ENCODE measurements at regions not wholly inside any gene's neighbourhood (a gene's known extent, or its start where the extent isn't known, plus 50 kb on each side); places are given as distances from the start of the nearest gene placed in this dataset.

DNA sequence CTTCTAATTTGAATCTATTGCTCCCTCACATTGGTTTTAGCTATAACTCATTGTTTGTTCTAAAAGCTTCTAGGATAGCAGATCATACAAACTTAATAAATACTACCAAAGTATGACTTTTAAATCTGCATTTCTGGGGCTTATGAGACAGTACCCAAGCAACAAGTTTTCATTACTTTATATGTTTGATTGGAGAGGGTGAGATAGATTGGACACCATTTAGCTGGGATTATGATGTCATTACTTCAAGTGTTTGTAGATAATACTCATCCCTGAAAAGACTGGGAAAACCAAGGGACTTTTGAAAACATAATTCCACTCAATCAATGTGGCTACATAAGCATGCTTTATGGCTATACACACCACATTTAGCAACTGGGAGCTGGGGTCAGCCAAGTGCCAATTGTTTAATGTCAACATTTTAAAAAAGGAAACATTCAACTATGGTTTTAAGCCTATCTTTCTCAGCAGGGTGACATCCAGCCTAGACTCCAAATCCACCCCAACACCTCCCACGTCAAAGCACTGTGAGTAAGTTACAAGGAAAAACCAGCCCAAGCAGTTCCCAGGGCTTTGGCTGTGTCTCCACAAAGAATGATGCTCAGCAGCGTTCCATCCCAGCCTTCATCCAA, 119.9 kb downstream of the ETAA1 start:
- DNase-seq, result no peak

DNA sequence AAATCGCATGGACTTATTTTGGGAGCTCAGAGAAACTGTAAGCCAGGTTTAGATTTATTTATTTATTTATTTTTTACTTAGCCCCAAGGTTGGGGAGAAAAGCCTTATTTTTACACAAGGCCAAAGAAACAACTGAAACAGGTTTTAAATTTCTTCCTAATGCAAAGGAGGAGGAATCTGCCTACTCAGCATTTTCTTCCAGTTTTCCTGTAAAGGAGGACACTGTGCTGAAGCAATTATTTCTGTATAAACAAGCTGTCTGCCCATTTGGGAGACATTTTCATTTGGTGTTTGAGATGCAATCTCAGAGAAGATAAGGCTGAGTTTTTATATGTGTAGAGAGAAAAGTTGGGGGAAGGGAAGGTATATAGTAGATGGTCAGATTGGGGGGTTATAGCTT, 125.0 kb downstream of the ETAA1 start:
- DNase-seq, result no peak

DNA sequence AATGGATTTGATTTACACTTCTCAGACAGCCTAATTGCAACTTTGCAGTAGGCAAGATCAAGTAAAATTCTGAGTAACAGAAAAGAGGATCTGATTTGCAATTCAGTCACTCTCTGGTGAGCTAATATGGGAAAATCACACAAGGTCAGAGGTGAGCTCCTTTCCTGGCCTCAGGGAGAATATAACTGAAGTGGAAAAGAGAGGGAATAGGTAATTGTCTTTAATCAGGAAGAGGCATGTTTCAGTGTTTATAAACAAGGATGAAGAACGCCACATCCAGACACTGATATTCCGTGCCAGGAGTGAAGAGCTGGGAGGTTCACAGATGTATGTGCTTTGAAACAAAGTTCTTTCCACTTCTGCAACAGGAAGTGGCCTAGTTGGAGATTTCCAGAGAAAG, 127.1 kb downstream of the ETAA1 start:
- DNase-seq, result no peak

DNA sequence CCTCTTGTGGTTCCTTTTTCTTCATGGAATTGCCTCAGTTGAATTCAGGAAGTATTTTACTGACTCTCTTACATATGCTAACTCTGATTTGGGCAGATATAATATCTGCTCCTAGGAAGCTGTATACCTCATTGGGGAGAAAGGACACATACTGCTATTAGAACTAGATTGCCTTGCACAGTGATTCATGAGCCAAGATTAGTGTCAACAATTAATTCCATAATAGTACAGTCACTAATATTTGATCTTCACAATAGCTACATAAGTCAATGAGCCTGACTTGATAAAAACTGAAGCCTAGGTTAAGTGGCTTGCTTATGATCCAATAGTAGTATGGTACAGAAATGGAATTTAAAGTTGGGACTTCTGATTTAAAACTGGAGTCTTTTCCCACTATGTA, 127.6 kb downstream of the ETAA1 start:
- no peak for DNase-seq

DNA sequence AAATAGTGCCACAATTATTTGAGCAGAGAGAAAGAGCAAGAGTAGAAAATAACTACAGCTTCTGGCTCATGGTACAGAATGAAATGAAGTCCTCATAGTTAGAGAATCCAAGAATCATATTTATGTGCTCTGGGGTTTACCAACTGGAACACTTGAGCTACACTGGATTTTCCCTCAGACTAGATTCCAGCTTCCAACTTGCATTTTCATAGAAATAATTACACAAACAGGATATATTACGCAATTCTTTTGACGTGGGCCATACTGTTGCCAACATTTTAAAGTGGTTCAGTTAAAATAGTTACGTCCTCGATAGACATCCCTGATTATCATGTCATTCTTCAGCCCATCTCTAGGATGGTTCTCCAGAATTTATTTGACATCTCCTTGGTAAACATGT, 129.2 kb downstream of the ETAA1 start:
- DNase-seq, result no peak

DNA sequence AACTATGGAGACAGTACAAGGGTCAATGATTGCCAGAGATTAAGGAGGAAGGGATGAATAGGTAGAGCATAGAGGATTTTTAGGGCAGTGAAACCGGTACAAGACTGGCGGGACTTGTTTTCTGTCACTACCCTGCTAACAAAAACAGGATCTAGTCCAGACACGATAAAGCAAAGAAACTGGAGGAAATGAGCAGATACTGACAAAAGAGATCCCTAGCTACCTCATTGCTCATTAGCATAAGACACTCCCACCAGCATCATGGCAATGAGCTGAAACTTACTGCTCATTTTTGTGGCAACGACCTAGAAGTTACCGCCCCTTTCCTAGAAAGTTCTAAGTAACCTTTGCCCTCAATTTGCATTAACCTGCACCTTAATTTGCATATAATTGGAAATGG, 131.2 kb downstream of the ETAA1 start:
- no peak for DNase-seq

DNA sequence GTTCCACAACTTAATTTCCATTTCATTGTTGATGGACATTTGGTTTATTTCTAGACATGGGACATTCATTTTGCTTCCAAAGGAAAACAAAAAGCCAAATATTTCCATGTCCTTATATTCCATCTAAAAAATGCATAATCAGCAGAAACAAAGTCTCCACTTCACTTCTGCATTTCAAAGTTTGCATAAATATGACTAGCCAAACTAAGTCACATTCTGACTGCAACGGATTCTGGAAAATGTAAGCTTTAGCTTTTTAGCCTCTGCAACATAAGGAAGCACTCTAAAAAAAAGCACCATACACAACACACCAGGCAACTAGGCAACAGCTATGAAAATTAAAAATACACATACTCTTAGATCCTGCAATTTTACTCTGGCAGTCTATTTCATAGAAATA, 135.3 kb downstream of the ETAA1 start:
- no peak for DNase-seq

DNA sequence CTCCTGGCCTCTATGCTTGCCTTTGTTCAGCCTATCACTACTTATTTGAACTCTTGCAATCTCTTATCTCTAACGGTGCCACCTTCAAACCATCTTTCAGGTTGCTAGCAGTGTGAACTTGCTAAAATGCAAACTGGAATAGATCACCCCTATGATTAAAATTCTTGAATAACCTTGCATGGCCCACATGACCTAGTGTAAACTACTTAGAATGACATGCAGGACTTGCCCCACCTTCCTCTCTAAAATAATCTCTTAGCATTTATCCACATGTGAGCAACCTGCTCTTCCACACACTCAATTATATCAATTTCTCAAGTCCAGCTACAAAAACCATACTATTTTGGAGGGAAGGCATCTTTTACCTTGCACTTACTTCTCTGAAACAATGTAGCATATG, 137.6 kb downstream of the ETAA1 start:
- no peak for DNase-seq

DNA sequence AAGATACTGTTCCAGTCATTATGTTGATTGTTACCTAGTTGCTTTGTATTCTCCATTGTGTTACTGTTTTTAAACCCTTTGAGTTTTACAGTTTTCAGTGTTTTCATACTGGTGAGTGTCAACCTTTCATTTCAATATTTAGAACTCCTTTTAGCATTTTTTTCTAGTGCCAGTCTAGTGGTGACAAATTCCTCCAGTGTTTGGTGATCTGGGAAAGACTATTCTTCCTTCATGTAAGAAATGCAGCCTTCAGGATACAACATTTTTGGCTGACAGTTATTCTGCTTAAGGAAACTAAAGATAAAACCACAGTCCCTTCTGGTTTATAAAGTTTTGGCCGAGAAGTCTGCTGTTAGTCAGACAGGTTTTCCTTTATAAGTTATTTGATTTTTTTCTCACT, 143.8 kb downstream of the ETAA1 start:
- no peak for DNase-seq

DNA sequence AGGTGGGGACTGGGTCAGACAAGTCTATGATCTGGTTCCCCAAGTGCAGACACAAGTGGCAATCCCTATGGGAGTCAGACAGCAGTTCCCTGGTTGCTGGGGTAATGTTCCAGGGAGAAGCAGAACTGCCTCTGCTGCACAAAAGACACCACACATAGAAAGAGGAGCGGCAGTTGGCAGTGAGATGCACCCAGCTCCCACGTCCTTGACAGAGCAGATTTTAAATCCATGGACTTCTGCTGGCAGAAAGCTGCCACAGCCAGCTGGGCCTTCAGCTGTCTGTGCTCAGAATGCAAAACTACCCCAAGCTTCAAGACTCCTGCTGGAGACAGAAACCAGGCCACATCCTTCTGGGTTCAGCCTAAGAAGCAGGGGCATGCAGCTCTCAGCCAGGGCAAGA, 147.2 kb downstream of the ETAA1 start:
- no peak for DNase-seq

DNA sequence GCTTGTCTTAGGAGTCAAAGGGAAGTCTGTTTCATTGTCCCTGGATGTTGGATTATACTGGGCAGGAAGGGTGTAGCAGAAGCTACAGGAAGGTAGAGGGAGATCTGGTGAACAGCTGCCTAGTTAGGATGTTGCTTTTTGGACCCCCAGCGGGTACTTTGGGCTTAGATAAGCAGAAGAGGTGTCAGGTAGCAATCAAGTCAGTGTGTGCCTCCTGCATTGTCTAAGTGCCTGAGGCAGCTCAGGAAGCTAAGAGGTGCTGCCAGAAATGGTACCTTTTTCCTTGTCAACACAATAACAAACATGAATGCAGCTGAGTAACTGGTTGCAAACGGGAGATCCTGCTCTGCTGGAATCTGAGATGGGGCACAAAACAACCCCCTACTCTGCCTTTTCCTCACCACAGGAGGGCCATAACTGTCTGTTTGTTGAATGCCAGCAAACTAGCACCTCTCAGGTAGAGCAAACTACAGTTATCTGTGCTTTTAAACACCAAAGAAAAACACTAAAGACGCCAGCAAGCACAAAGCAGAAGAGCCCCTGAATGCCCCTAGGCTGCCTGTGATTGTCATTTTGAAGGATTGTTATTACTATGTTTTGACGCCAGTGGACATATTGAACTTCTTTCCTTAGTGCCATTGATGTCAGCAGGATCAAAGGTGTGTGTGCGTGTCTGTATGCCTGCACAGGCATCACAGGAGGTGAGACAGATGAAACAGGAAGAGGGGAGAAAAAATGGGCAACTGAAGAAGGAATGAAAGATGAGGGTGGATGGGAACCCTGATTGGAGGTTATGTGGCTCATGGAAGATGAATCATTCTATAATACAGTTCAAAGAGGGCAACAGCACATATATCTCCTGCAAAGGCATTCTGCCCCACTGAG, 151.4 kb downstream of the ETAA1 start:
- DNase-seq, result no peak

DNA sequence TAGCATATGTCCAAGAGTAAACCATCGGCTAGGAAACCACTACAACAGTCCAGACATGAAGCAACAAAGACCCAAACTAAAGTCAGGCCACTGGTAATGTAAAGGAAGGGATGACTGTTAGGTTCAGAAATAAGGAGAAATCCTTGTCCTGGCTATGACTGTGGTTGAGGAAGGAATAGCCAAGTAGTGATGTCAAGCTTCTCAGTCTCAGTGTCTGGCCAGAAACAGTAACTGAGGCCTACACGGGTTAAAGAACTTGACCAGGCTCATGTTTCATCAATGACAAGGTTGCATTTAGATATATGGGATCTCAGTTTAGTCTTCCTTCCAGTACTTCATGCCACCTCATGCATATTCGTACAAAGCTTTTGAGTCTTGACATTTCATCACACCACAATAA, 162.0 kb downstream of the ETAA1 start:
- DNase-seq, result no peak

DNA sequence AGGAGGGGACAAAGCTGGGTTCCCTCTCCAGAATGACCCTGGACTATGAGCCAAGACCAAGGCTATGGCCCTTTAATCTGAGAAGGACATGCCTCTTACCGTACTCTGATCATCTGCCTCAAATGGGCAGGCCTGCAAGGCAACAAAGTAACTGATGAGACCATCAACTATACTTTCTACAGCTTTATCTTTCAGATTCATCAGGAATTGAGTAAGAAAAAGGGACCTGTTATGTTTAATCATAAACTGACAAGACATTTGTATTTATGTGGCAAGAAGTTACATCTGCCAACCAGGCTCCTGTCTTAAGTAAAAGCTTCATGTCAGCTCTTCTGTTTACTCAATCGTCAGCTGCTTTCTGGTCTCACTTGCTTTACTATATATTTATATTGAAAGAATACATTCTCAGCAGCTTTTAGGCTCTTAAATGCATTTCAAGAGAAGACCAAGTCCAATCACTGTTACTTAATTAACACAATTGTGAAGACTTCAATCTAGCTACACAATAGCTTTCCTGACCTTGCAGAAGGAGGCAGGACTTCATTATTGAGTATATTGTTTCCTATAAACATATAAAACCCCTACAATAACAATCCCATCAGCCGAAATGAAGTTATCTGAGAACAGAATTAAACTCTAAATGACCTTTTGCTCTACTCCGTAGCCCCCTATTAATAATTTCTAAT, 163.8 kb downstream of the ETAA1 start:
- DNase-seq, result no peak

DNA sequence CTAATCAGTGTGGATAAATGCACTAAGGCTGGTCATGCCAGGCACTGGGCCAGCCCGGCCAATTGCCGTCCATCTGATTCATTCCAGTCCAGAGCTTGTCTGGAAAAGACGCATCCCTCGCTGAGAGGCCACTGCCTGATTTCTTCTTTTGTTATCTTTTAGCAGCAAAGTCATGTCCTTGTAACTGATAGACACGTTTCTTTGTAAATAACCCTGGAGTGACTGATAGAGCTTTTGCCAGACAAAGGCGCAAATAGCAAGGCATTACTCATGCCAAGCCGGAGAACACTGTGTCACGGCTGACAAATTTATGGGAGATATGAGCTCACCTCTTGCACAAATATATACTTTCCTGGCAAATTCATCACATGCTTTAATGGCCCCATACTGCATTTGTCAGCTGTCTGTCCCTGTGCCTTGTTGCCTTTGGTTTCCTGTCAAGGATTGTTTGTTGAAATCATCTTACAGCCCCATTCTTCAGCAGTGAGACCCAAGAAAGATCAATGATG, 164.4 kb downstream of the ETAA1 start:
- DNase-seq, result no peak

DNA sequence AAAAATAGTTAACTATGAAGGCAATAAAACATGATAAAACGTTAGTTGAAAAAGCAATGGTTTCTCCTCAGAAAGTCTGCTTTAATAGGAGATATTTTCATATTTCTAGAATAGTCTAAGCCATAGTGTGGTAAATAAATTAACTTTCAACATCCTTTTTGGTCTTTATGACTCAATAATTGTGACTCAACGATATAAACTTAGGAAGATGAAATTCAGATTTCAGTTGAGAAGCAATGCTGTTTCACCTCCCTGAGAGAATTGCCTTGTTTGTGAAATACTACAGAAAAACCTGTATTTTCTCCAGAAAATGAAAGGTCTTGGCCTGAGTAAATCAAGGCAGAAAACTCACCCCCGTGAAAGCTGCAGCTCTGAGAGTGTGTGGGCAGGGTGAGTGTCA, 166.9 kb downstream of the ETAA1 start:
- DNase-seq, result no peak

DNA sequence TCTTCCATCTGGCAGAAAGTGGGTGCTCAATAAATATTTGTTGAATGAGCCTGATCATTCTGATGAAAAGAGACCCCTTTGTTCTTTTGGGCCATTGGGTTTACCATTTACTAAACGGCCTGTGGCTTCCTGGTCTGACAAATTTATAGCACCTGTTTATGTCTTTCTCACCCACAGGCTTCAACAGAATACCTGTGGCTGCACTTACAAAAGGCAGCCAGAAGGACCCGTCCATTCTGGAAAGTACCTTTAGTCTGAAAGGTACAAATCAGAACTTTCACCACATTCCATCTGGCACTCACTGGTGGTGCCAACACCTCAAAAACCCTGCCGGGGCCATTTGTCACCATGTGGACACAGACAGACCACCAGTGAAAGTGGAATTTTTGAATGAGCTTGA, 167.5 kb downstream of the ETAA1 start:
- DNase-seq, result no peak

DNA sequence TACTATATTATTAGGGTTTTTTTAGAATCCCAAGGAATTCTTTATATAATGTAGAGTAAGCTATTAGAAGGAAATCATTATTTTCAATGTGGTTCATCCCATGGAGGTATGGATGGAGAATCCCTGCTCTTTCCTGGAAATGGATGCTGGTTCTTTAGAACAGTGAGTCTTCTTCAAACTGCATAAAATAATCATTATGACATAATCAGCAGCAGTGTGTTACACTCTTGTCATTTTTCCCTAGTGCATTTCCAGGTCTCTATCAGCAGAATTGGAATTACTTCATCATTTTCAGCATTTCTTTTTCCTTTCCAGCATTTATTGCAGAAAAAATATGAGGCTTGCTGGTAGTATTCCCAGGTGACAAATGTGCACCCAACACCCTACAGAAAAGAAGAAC, 168.1 kb downstream of the ETAA1 start:
- no peak for DNase-seq

DNA sequence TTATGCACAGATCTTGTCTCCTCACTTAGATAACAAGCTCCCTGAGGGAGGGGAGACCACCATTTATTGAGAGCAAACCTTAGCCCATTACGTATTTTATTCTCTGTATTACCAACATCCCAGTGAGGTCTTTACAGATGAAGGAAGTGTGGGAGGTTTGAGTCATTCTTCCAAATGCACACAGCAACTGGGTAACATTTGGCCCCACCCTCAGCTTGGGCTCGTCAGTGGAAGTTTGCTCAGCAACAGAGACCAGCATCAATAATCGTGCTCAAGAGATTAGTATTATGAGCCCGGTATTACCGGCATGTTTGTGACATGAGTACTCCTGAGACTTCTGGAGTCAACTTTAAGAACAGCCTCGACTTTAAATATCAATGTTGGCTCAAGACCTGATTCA, 168.6 kb downstream of the ETAA1 start:
- DNase-seq, result no peak

DNA sequence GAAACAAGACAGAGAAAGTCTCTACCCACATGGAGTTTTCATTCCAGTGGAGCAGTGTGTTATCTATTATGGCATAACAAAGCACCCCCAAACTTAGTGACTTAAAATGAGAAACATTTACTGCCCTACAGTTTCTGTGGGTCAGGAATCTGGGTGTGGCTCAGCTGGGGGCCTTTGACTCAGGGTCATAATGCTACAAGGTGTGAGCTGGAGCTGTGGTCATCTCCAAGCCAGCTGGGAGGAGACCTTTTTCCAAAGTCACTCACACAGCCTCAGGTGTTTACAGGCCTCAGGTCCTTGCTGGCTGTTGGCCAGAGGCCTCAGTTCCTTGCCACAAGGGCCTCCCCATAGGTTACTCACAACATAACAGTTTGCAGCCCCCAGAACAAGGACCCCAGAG, 169.2 kb downstream of the ETAA1 start:
- DNase-seq, result no peak

DNA sequence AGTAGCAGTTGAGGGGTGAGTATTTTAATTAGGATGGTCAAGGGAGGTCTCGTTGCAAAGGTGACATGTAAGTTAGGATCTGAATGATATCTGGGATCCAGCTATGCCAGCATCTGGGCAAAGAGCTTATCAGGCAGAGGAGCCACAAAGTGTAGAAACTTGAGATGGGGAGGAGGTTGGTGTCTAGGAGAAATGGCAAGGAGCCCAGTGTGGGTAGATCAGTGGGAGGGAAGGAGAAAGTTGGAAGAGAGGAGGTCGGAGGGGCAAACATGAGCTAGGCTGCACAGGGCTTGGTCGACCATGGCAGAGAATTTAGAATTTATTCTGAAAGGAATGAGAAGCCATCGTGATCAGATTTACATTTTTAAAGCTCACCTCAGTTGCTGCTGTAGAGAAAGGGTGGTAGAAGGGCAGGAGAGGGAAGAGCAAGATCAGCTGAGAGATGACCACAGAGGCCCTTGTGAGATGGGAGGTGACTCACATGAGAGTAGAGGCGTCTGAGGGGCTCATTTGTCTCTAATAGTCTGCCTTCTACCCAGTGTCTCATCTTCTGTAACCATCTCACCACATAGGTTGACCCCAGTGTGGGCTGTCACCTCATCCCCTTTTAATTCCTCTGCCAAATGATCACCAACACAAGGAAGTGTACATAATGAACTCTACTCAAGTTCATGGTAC, 170.0 kb downstream of the ETAA1 start:
- no peak for DNase-seq

DNA sequence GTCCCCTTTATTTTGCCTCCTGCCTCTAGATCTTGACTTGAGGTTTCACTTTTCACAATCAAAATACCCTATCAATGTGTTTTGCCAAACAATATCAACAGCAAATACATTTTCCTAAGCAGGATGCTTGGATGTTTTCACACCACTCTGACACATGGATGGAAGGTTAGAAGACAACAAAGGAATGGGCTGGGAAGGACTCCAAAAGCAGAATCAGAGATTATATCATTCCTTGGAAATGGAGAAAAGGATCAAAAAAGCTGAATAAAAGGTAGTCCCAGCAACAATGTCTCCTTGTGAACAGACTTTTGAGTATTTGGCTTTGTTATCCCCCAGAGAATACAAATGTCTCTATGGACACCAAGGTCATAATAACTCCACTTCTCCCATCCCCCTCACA, 170.8 kb downstream of the ETAA1 start:
- no peak for DNase-seq

DNA sequence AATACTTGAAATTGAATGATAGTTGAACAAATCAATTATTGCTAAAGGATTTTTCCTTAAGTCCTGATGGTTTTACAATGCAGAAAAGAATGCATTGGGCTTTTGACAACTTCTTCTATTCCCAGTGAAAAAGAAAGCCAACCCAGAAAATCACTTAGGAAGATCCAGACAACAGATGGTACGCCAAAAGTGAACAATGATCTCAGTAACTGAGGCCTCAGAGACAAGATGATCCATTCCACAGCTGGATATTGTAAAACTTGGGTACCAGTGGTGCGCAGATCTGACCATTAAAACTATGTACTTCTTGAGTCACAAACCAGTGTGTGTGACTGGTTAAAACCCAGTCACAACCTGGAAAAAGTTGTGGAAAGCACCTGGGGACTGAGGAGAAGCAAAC, 173.5 kb downstream of the ETAA1 start:
- DNase-seq, result no peak

All from stimulated activated CD8-positive, alpha-beta memory T cell treated with anti-CD3 and anti-CD28 coated beads, Interleukin-4, amount 100 ng/mL, for 48 hours (primary cell).